ENCODE measurements at regions not wholly inside any gene's neighbourhood (a gene's known extent, or its start where the extent isn't known, plus 50 kb on each side); places are given as distances from the start of the nearest gene placed in this dataset.

- no peaks in the 10 kb centered on the region for H3K36me3 Mint-ChIP-seq (ENCODE audit: low read depth)
- H3K4me1 Mint-ChIP-seq (ENCODE audit: low read depth) = no peaks in the 10 kb centered on the region
- no peak overlapping the region for H3K27ac Mint-ChIP-seq
- H3K27me3 Mint-ChIP-seq = peaks cover 7% of the 10 kb centered on the region
- intact Hi-C loops (cut with micrococcal nuclease) = no loop called here
- H3K4me3 Mint-ChIP-seq = no peak overlapping the region
- no peaks in the 10 kb centered on the region for H3K9me3 Mint-ChIP-seq
Observed at GRCh38 chr6:33945931-33946330, 142.1 kb upstream of the MLN start.

GRCh38 chr6:33944686-33945411 is 141.0 kb upstream of the MLN start:
- intact Hi-C loops (cut with micrococcal nuclease) = no loop called here
- no peaks in the 10 kb centered on the region for H3K36me3 Mint-ChIP-seq (ENCODE audit: low read depth)
- no peak overlapping the region for H3K4me3 Mint-ChIP-seq
- H3K4me1 Mint-ChIP-seq (ENCODE audit: low read depth) = no peaks in the 10 kb centered on the region
- H3K27me3 Mint-ChIP-seq = peaks cover 7% of the 10 kb centered on the region
- no peaks in the 10 kb centered on the region for H3K9me3 Mint-ChIP-seq
- no peak overlapping the region for H3K27ac Mint-ChIP-seq

- H3K4me1 Mint-ChIP-seq (ENCODE audit: low read depth) = peaks cover 7% of the 10 kb centered on the region
- intact Hi-C loops (cut with micrococcal nuclease) = no loop called here
- no peaks in the 10 kb centered on the region for H3K9me3 Mint-ChIP-seq
- no peak overlapping the region for H3K4me3 Mint-ChIP-seq
- H3K27me3 Mint-ChIP-seq = peaks cover 15% of the 10 kb centered on the region
- H3K27ac Mint-ChIP-seq = no peak overlapping the region
- H3K36me3 Mint-ChIP-seq (ENCODE audit: low read depth) = no peaks in the 10 kb centered on the region
Observed at GRCh38 chr6:33936886-33937285, 133.1 kb upstream of the MLN start.

GRCh38 chr6:33935439-33936080 is 131.8 kb upstream of the MLN start:
- Mint-ChIP-seq H3K27me3 (peaks cover 21% of the 10 kb centered on the region), H3K9me3 (no peaks in the 10 kb centered on the region), H3K27ac (no peak overlapping the region), H3K4me3 (no peak overlapping the region), H3K4me1 (ENCODE audit: low read depth) (peaks cover 7% of the 10 kb centered on the region), H3K36me3 (ENCODE audit: low read depth) (no peaks in the 10 kb centered on the region)
- intact Hi-C loops (cut with micrococcal nuclease) = no loop called here

GRCh38 chr6:33934731-33935270 is 131.0 kb upstream of the MLN start:
- intact Hi-C loops (cut with micrococcal nuclease) = no loop called here
- Mint-ChIP-seq H3K36me3 (ENCODE audit: low read depth) (no peaks in the 10 kb centered on the region), H3K4me3 (no peak overlapping the region), H3K27me3 (peaks cover 25% of the 10 kb centered on the region), H3K4me1 (ENCODE audit: low read depth) (peaks cover 7% of the 10 kb centered on the region), H3K9me3 (no peaks in the 10 kb centered on the region), H3K27ac (no peak overlapping the region)

GRCh38 chr6:33933101-33933500 is 129.3 kb upstream of the MLN start:
- H3K27ac Mint-ChIP-seq = no peak overlapping the region
- no peak overlapping the region for H3K4me3 Mint-ChIP-seq
- intact Hi-C loops (cut with micrococcal nuclease) = no loop called here
- peaks cover 7% of the 10 kb centered on the region for H3K4me1 Mint-ChIP-seq (ENCODE audit: low read depth)
- H3K27me3 Mint-ChIP-seq = peaks cover 22% of the 10 kb centered on the region
- H3K36me3 Mint-ChIP-seq (ENCODE audit: low read depth) = no peaks in the 10 kb centered on the region
- no peaks in the 10 kb centered on the region for H3K9me3 Mint-ChIP-seq

GRCh38 chr6:33931799-33932198 is 128.0 kb upstream of the MLN start:
- intact Hi-C loops (cut with micrococcal nuclease) = no loop called here
- Mint-ChIP-seq H3K4me3 (no peak overlapping the region), H3K27ac (no peak overlapping the region), H3K36me3 (ENCODE audit: low read depth) (no peaks in the 10 kb centered on the region), H3K27me3 (peaks cover 22% of the 10 kb centered on the region), H3K4me1 (ENCODE audit: low read depth) (peaks cover 6% of the 10 kb centered on the region), H3K9me3 (no peaks in the 10 kb centered on the region)

GRCh38 chr6:33929575-33930288 is 125.9 kb upstream of the MLN start:
- peaks cover 27% of the 10 kb centered on the region for H3K27me3 Mint-ChIP-seq
- intact Hi-C loops (cut with micrococcal nuclease) = no loop called here
- H3K27ac Mint-ChIP-seq = no peak overlapping the region

GRCh38 chr6:33927616-33928015 is 123.8 kb upstream of the MLN start:
- Mint-ChIP-seq H3K9me3 (no peaks in the 10 kb centered on the region), H3K4me3 (no peak overlapping the region), H3K36me3 (ENCODE audit: low read depth) (no peaks in the 10 kb centered on the region), H3K27me3 (peaks cover 23% of the 10 kb centered on the region), H3K4me1 (ENCODE audit: low read depth) (peaks cover 8% of the 10 kb centered on the region), H3K27ac (no peak overlapping the region)
- intact Hi-C loops (cut with micrococcal nuclease) = no loop called here

More at GRCh38 chr6:33929575-33930288, 125.9 kb upstream of the MLN start:
- Mint-ChIP-seq H3K4me1 (ENCODE audit: low read depth) (peaks cover 3% of the 10 kb centered on the region), H3K4me3 (no peak overlapping the region), H3K9me3 (no peaks in the 10 kb centered on the region), H3K36me3 (ENCODE audit: low read depth) (no peaks in the 10 kb centered on the region)

- intact Hi-C loops (cut with micrococcal nuclease) = no loop called here
- Mint-ChIP-seq H3K4me3 (no peak overlapping the region), H3K27ac (no peak overlapping the region), H3K9me3 (no peaks in the 10 kb centered on the region), H3K27me3 (peaks cover 21% of the 10 kb centered on the region), H3K36me3 (ENCODE audit: low read depth) (no peaks in the 10 kb centered on the region), H3K4me1 (ENCODE audit: low read depth) (peaks cover 8% of the 10 kb centered on the region)
Observed at GRCh38 chr6:33927112-33927511, 123.3 kb upstream of the MLN start.

GRCh38 chr6:33926451-33926850 is 122.6 kb upstream of the MLN start:
- no peaks in the 10 kb centered on the region for H3K9me3 Mint-ChIP-seq
- peaks cover 20% of the 10 kb centered on the region for H3K27me3 Mint-ChIP-seq
- peaks cover 13% of the 10 kb centered on the region for H3K4me1 Mint-ChIP-seq (ENCODE audit: low read depth)
- intact Hi-C loops (cut with micrococcal nuclease) = no loop called here
- no peak overlapping the region for H3K27ac Mint-ChIP-seq
- no peaks in the 10 kb centered on the region for H3K36me3 Mint-ChIP-seq (ENCODE audit: low read depth)
- H3K4me3 Mint-ChIP-seq = no peak overlapping the region

GRCh38 chr6:33925936-33926335 is 122.1 kb upstream of the MLN start:
- H3K4me1 Mint-ChIP-seq (ENCODE audit: low read depth) = peaks cover 13% of the 10 kb centered on the region

GRCh38 chr6:33925210-33925609 is 121.4 kb upstream of the MLN start:
- H3K36me3 Mint-ChIP-seq (ENCODE audit: low read depth) = no peaks in the 10 kb centered on the region
- no peaks in the 10 kb centered on the region for H3K9me3 Mint-ChIP-seq
- H3K27me3 Mint-ChIP-seq = peaks cover 14% of the 10 kb centered on the region
- no peak overlapping the region for H3K4me3 Mint-ChIP-seq
- peaks cover 13% of the 10 kb centered on the region for H3K4me1 Mint-ChIP-seq (ENCODE audit: low read depth)
- no peak overlapping the region for H3K27ac Mint-ChIP-seq
- intact Hi-C loops (cut with micrococcal nuclease) = no loop called here

More at GRCh38 chr6:33925936-33926335, 122.1 kb upstream of the MLN start:
- intact Hi-C loops (cut with micrococcal nuclease) = no loop called here
- Mint-ChIP-seq H3K9me3 (no peaks in the 10 kb centered on the region), H3K27me3 (peaks cover 18% of the 10 kb centered on the region), H3K4me3 (no peak overlapping the region), H3K36me3 (ENCODE audit: low read depth) (no peaks in the 10 kb centered on the region), H3K27ac (no peak overlapping the region)

- no peak overlapping the region for H3K4me3 Mint-ChIP-seq
- no peak overlapping the region for H3K27ac Mint-ChIP-seq
- H3K4me1 Mint-ChIP-seq (ENCODE audit: low read depth) = peaks cover 13% of the 10 kb centered on the region
- no peaks in the 10 kb centered on the region for H3K36me3 Mint-ChIP-seq (ENCODE audit: low read depth)
- intact Hi-C loops (cut with micrococcal nuclease) = no loop called here
- H3K27me3 Mint-ChIP-seq = peaks cover 14% of the 10 kb centered on the region
- no peaks in the 10 kb centered on the region for H3K9me3 Mint-ChIP-seq
Observed at GRCh38 chr6:33924681-33925080, 120.9 kb upstream of the MLN start.

Data from dendritic cell treated with granulocyte-macrophage colony-stimulating factor and Interleukin-4, amounts not matched to agents 40 ng/mL and 50 ng/mL, for 4 days (primary cell).